SKM-1 (cell line): ENCODE measurements at regions not wholly inside any gene's neighbourhood (a gene's known extent, or its start where the extent isn't known, plus 50 kb on each side); places are given as distances from the start of the nearest gene placed in this dataset.

Source experiments
- DNase-seq: peaks from one replicate; lab custom pipeline; 2025; ENCODE audit not compliant: unreplicated experiment; lab: John Stamatoyannopoulos, UW

- no peak for DNase-seq
Measured at GRCh38 chr14:98163873-98164272, 1108.1 kb downstream of the BCL11B start.

GRCh38 chr14:98165976-98166375 lies 1106.0 kb downstream of the BCL11B start:
- DNase-seq, result no peak

GRCh38 chr14:98167275-98167674 lies 1104.7 kb downstream of the BCL11B start:
- DNase-seq, result no peak

- DNase-seq, result no peak
Measured at GRCh38 chr14:98167705-98168104, 1104.3 kb downstream of the BCL11B start.

GRCh38 chr14:98168211-98168985 lies 1103.6 kb downstream of the BCL11B start:
- no peak for DNase-seq

GRCh38 chr14:98169170-98169587 lies 1102.8 kb downstream of the BCL11B start:
- DNase-seq, result no peak

GRCh38 chr14:98170575-98170974 lies 1101.4 kb downstream of the BCL11B start:
- DNase-seq, result no peak

GRCh38 chr14:98171654-98172053 lies 1100.3 kb downstream of the BCL11B start:
- DNase-seq, result no peak

- no peak for DNase-seq
Measured at GRCh38 chr14:98172243-98172778, 1099.7 kb downstream of the BCL11B start.

GRCh38 chr14:98173305-98173704 lies 1098.7 kb downstream of the BCL11B start:
- no peak for DNase-seq

GRCh38 chr14:98174041-98174440 lies 1098.0 kb downstream of the BCL11B start:
- DNase-seq, result no peak

- DNase-seq, result no peak
Measured at GRCh38 chr14:98175436-98175835, 1096.6 kb downstream of the BCL11B start.

GRCh38 chr14:98175881-98176280 lies 1096.1 kb downstream of the BCL11B start:
- DNase-seq, result no peak

GRCh38 chr14:98176892-98177291 lies 1095.1 kb downstream of the BCL11B start:
- no peak for DNase-seq

GRCh38 chr14:98177551-98177950 lies 1094.4 kb downstream of the BCL11B start:
- DNase-seq, result no peak

GRCh38 chr14:98181241-98181640 lies 1090.8 kb downstream of the BCL11B start:
- DNase-seq, result no peak

- no peak for DNase-seq
Measured at GRCh38 chr14:98181768-98182167, 1090.2 kb downstream of the BCL11B start.

GRCh38 chr14:98182393-98183055 lies 1089.5 kb downstream of the BCL11B start:
- no peak for DNase-seq

- no peak for DNase-seq
Measured at GRCh38 chr14:98183556-98183955, 1088.4 kb downstream of the BCL11B start.

- DNase-seq, result no peak
Measured at GRCh38 chr14:98184457-98184856, 1087.5 kb downstream of the BCL11B start.

GRCh38 chr14:98185036-98185435 lies 1087.0 kb downstream of the BCL11B start:
- DNase-seq, result no peak

- no peak for DNase-seq
Measured at GRCh38 chr14:98186140-98186539, 1085.9 kb downstream of the BCL11B start.
